H1 (cell line): ENCODE measurements at regions not wholly inside any gene's neighbourhood (a gene's known extent, or its start where the extent isn't known, plus 50 kb on each side); places are given as distances from the start of the nearest gene placed in this dataset.

Experiments used
- CTCF ChIA-PET: fragments of 300-600 bp; sonication (Branson Sonifier 250); formaldehyde crosslinking; loops from one replicate; lab custom pipeline; 2021; ENCODE audit not compliant: partially characterized antibody; lab: Charles Lee
- POLR2A ChIA-PET: fragments of 300-600 bp; sonication (Branson Sonifier 250); formaldehyde crosslinking; loops from one replicate; lab custom pipeline; 2021; ENCODE audit warnings: inconsistent platforms; ENCODE audit not compliant: partially characterized antibody; lab: Charles Lee
- DNase-seq, 2 experiments: peaks; one replicate each; pipeline versions ENCODE4 v3.0.0 to v3.0.0-alpha.2; 2010 to 2022; ENCODE audit warnings: low spot score in 2 of 2, low read depth in 1 of 2, mixed read lengths in 1 of 2
- FAIRE-seq: peaks from 2 replicates; lab custom pipeline; 2011; peaks lifted over from hg19 to GRCh38; lab: Jason Lieb, UNC
- H2AFZ ChIP-seq: 2 replicates; pipeline ENCODE4 v1.8.1; 2012; ENCODE audit warnings: low read length, inconsistent platforms
- H2AK5ac ChIP-seq: 2 replicates; pipeline ENCODE4 v1.6.1; 2013; ENCODE audit warnings: low read depth, low read length
- H2BK120ac ChIP-seq: replicated peaks from 2 replicates; pipeline ENCODE3; 2013; ENCODE audit warnings: low read depth, low read length, inconsistent platforms
- H2BK12ac ChIP-seq: 2 replicates; pipeline ENCODE4 v1.6.1; 2013; ENCODE audit warnings: low read depth, low read length
- H2BK15ac ChIP-seq: 2 replicates; pipeline ENCODE4 v1.6.1; 2013; ENCODE audit warnings: low read length
- H2BK20ac ChIP-seq: 2 replicates; pipeline ENCODE4 v1.6.1; 2013; ENCODE audit warnings: low read length
- H2BK5ac ChIP-seq: 2 replicates; pipeline ENCODE4 v1.6.1; 2013; ENCODE audit warnings: low read depth, low read length
- H3K14ac ChIP-seq: 2 replicates; pipeline ENCODE4 v1.6.1; 2013; ENCODE audit warnings: inconsistent platforms; ENCODE audit not compliant: insufficient read length
- H3K18ac ChIP-seq: 2 replicates; pipeline ENCODE4 v1.6.1; 2013; ENCODE audit warnings: low read length; ENCODE audit errors: extremely low read depth
- H3K23ac ChIP-seq: 2 replicates; pipeline ENCODE4 v1.6.1; 2013; ENCODE audit warnings: inconsistent platforms; ENCODE audit not compliant: insufficient read length
- H3K23me2 ChIP-seq: 2 replicates; pipeline ENCODE4 v1.6.1; 2013; ENCODE audit warnings: low read depth, low read length
- H3K27ac ChIP-seq: 2 replicates; pipeline ENCODE4 v1.6.1; 2011; ENCODE audit warnings: low read depth, low read length, inconsistent platforms
- H3K27me3 ChIP-seq, 4 experiments: replicated peaks in 1 of 4; 1 replicate in 1 of 4; 2 replicates in 3 of 4; pipeline versions ENCODE4 v1.6.1 to v1.8.1; 2011 to 2013; ENCODE audit warnings: low read length in 3 of 4, mild to moderate bottlenecking in 3 of 4, inconsistent platforms in 2 of 4, mixed read lengths in 2 of 4, moderate library complexity in 1 of 4; ENCODE audit not compliant: control insufficient read depth in 3 of 4, insufficient read depth in 3 of 4; ENCODE audit errors: extremely low read depth in 1 of 4
- H3K36me3 ChIP-seq, 4 experiments: 2 replicates each; pipeline versions ENCODE4 v1.6.1 to v1.8.1; 2011 to 2013; ENCODE audit warnings: mild to moderate bottlenecking in 4 of 4, low read length in 3 of 4, moderate library complexity in 2 of 4, control low read depth in 1 of 4, inconsistent platforms in 1 of 4; ENCODE audit not compliant: insufficient read depth in 4 of 4, control insufficient read depth in 2 of 4
- H3K4ac ChIP-seq: replicated peaks from 2 replicates; pipeline ENCODE3; 2013; ENCODE audit warnings: low read length, low read depth, mixed read lengths, inconsistent platforms; ENCODE audit not compliant: insufficient read length
- H3K4me1 ChIP-seq, 4 experiments: replicated peaks in 1 of 4; 1 replicate in 1 of 4; 2 replicates in 3 of 4; pipeline versions ENCODE4 v1.6.1 to v1.8.1; 2011 to 2013; ENCODE audit warnings: low read length in 3 of 4, inconsistent platforms in 2 of 4, mixed read lengths in 1 of 4; ENCODE audit not compliant: insufficient read depth in 4 of 4, control insufficient read depth in 3 of 4
- H3K4me2 ChIP-seq, 2 experiments: 2 replicates each; pipeline versions ENCODE4 v1.6.1 to v1.8.1; 2011 to 2013; ENCODE audit warnings: low read depth in 2 of 2, low read length in 2 of 2, control low read depth in 1 of 2, inconsistent platforms in 1 of 2, mild to moderate bottlenecking in 1 of 2; ENCODE audit not compliant: insufficient read depth in 1 of 2
- H3K4me3 ChIP-seq, 4 experiments: fragments of 200-600, 300-600 bp in 1 of 4; sonication (generic), shearing (Covaris generic), sonication (Bioruptor Twin) in 1 of 4; 2 replicates each; pipeline versions ENCODE4 v1.5.1 to v1.8.1; 2011 to 2016; ENCODE audit warnings: low read length in 4 of 4, low read depth in 3 of 4, control low read depth in 2 of 4, inconsistent platforms in 2 of 4, mild to moderate bottlenecking in 2 of 4, mixed read lengths in 1 of 4, moderate library complexity in 1 of 4; ENCODE audit not compliant: insufficient read depth in 2 of 4; ENCODE audit errors: extremely low read depth in 1 of 4
- H3K56ac ChIP-seq: replicated peaks from 2 replicates; pipeline ENCODE3; 2013; ENCODE audit warnings: low read depth, mild to moderate bottlenecking, mixed read lengths, low read length, inconsistent platforms; ENCODE audit not compliant: insufficient read length
- H3K79me1 ChIP-seq: 2 replicates; pipeline ENCODE4 v1.6.1; 2013; ENCODE audit warnings: low read depth, low read length, control low read depth
- H3K79me2 ChIP-seq, 2 experiments: 2 replicates each; pipeline versions ENCODE4 v1.6.1 to v1.8.1; 2012 to 2013; ENCODE audit warnings: low read length in 2 of 2, mild to moderate bottlenecking in 2 of 2, inconsistent platforms in 1 of 2; ENCODE audit not compliant: insufficient read depth in 2 of 2, control insufficient read depth in 1 of 2
- H3K9ac ChIP-seq, 4 experiments: replicated peaks in 1 of 4; 1 replicate in 1 of 4; 2 replicates in 3 of 4; pipeline versions ENCODE4 v1.6.1 to v1.8.1; 2011 to 2013; ENCODE audit warnings: low read depth in 3 of 4, low read length in 3 of 4, control low read depth in 2 of 4, mild to moderate bottlenecking in 2 of 4, moderate library complexity in 2 of 4, inconsistent platforms in 1 of 4; ENCODE audit errors: extremely low read depth in 1 of 4
- H3K9me3 ChIP-seq, 2 experiments: 2 replicates each; pipeline versions ENCODE4 v1.6.1 to v1.8.1; 2012 to 2013; ENCODE audit warnings: mild to moderate bottlenecking in 2 of 2, moderate library complexity in 2 of 2, control low read depth in 1 of 2, inconsistent platforms in 1 of 2, low read depth in 1 of 2, low read length in 1 of 2, mixed read lengths in 1 of 2; ENCODE audit not compliant: insufficient read depth in 2 of 2
- H4K20me1 ChIP-seq, 2 experiments: replicated peaks in 1 of 2; 2 replicates each; pipeline versions ENCODE3 to v1.8.1; 2011 to 2013; ENCODE audit warnings: inconsistent platforms in 2 of 2, low read length in 2 of 2, mild to moderate bottlenecking in 1 of 2; ENCODE audit not compliant: insufficient read depth in 2 of 2, control insufficient read depth in 1 of 2
- H4K5ac ChIP-seq: 2 replicates; pipeline ENCODE4 v1.6.1; 2013; ENCODE audit warnings: low read length, low read depth, mixed read lengths, inconsistent platforms; ENCODE audit not compliant: insufficient read length
- H4K8ac ChIP-seq: 2 replicates; pipeline ENCODE4 v1.8.0; 2013; ENCODE audit warnings: mild to moderate bottlenecking, moderate library complexity, low read length, inconsistent platforms; ENCODE audit not compliant: insufficient read depth; ENCODE audit errors: extremely low read depth
- H4K91ac ChIP-seq: replicated peaks from 2 replicates; pipeline ENCODE3; 2013; ENCODE audit warnings: low read length, mixed read lengths, inconsistent platforms; ENCODE audit not compliant: insufficient read length
- CBX5 ChIP-seq: fragments of 300-800, 300-1000 bp; sonication (generic); IDR thresholded peaks from 2 replicates; pipeline ENCODE4 v1.7.1; 2016; ENCODE audit warnings: antibody characterized with exemption, low read length, low read depth
- CEBPB ChIP-seq: IDR thresholded peaks from 2 replicates; pipeline ENCODE4 v1.6.1; 2012; ENCODE audit warnings: low read depth, low read length
- EZH2 ChIP-seq: fragments of 200-600 bp; sonication (generic); IDR thresholded peaks from 2 replicates; pipeline ENCODE4 v1.7.1; 2012; ENCODE audit warnings: low read depth, mild to moderate bottlenecking, moderate library complexity, low read length, inconsistent platforms; ENCODE audit not compliant: severe bottlenecking
- SP4 ChIP-seq: IDR thresholded peaks from 2 replicates; pipeline ENCODE4 v1.6.1; 2012; ENCODE audit warnings: low read length, inconsistent platforms
- WGBS, 2 experiments: shearing (Covaris generic) in 1 of 2; methylation state at CpG; one replicate each; pipeline versions ENCODE4 v1.1.6 to v1.1.7; 2013 to 2015; ENCODE audit warnings: low lambda C conversion rate in 2 of 2, mixed read lengths in 2 of 2, inconsistent platforms in 1 of 2, low coverage in 1 of 2, missing lambda C conversion rate in 1 of 2; ENCODE audit not compliant: insufficient replicate concordance in 2 of 2, insufficient coverage in 1 of 2, insufficient read length in 1 of 2; ENCODE audit errors: extremely low coverage in 1 of 2, missing lambda C conversion rate in 1 of 2; 5-methylcytosine and 5-hydroxymethylcytosine counted together

DNA sequence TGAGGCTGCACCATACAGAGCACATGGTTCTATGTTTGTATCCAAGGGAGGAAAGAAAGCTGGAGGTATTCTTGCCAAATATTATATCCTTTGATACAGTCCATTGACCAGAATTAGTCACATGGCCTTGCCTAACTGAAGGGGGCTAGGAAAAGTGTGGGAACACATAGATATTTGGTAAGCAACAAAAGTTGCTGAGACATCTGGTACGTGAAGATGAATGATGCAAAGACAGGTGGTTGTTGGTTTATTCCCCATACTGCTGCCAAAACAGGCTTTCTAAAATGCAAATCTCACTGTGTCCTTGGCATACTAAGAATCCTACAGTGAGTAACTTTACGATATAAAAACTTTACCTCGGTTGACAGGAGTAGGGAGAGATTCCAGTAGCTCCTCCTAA lies 162.2 kb downstream of the VGLL3 start:
- no peak overlapping the region for H2AFZ ChIP-seq
- H3K18ac ChIP-seq = no peak overlapping the region; the same call in 1 of the 2 replicates
- no peak overlapping the region for H3K14ac ChIP-seq
- H2BK5ac ChIP-seq = no peak overlapping the region
- no peaks in the 10 kb centered on the region for H3K79me2 ChIP-seq
- H3K4me2 ChIP-seq = no peak overlapping the region
- H2BK12ac ChIP-seq = no peak overlapping the region
- TF ChIP-seq CEBPB = no peak
- TF ChIP-seq SP4 = no peak
- no peak for TF ChIP-seq CBX5
- no peak for TF ChIP-seq EZH2
- TF ChIP-seq, all 59 proteins: peak for 0
- no peak overlapping the region for H2AK5ac ChIP-seq
- DNase-seq = no peak
- H4K8ac ChIP-seq = no peak overlapping the region
- no peak overlapping the region for H3K9ac ChIP-seq
- no peaks in the 10 kb centered on the region for H3K36me3 ChIP-seq
- no peak overlapping the region for H3K4me3 ChIP-seq
- no peaks in the 10 kb centered on the region for H3K79me1 ChIP-seq
- H3K9me3 ChIP-seq = no peaks in the 10 kb centered on the region
- ChIA-PET POLR2A (no interaction called here), CTCF (interaction anchor here (0.6 kb wide), 1 partner anchor 304 kb away, joined by 3 read pairs; no protein-coding TSS in a partner anchor)
- no peak overlapping the region for H2BK20ac ChIP-seq
- H3K56ac ChIP-seq = no peak overlapping the region
- H3K27ac ChIP-seq = no peak overlapping the region
- no peak overlapping the region for H3K4ac ChIP-seq
- WGBS, 2 experiments = 91% methylated on average over 3 of the region's 3 CpGs; no CpG with 5 or more reads in 1 of the 2 experiments
- no peak for FAIRE-seq
- no peak overlapping the region for H2BK120ac ChIP-seq
- H3K27me3 ChIP-seq = no peaks in the 10 kb centered on the region
- H3K23me2 ChIP-seq = no peaks in the 10 kb centered on the region
- H2BK15ac ChIP-seq = no peak overlapping the region
- no peak overlapping the region for H4K91ac ChIP-seq
- H4K5ac ChIP-seq = no peak overlapping the region
- H3K4me1 ChIP-seq = no peaks in the 10 kb centered on the region
- no peaks in the 10 kb centered on the region for H4K20me1 ChIP-seq
- no peak overlapping the region for H3K23ac ChIP-seq
